ENCODE measurements at regions not wholly inside any gene's neighbourhood (a gene's known extent, or its start where the extent isn't known, plus 50 kb on each side); places are given as distances from the start of the nearest gene placed in this dataset.
"Not testable (repeated sequence)": the region's sequence is repeated elsewhere in the genome, so short reads cannot be mapped to it uniquely, and the experiment has no call there.

DNA sequence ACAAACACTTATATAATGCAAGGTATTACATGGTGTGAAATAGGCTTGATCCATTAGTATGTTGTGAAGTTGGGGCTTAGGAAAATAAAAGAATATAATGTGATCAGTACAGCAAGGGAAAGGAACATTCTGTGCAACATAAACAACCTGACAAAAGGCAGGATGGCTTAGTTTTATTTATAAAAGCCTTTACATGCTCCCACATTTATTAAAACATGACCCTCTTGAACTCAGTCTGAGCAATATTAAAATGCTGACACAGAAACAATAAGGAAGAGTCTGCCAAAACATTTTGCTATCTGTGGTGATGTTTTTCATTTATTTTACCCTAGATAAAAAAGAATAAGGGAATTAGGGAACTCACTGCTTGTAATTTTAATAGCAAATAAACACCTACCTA lies 519.7 kb downstream of the PCDH7 start:
- H3K27ac Mint-ChIP-seq = no peak overlapping the region
- ATAC-seq = no peak
- CTCF ChIA-PET = no interaction called here
- DNase-seq = no peak
- peaks cover 3% of the 10 kb centered on the region for H3K36me3 Mint-ChIP-seq (ENCODE audit: low read depth)
- no peak overlapping the region for H3K4me3 Mint-ChIP-seq
- intact Hi-C loops (cut with DNase I, micrococcal nuclease) = no loop called here
- no peaks in the 10 kb centered on the region for H3K27me3 Mint-ChIP-seq
- peaks cover 18% of the 10 kb centered on the region for H3K9me3 Mint-ChIP-seq (ENCODE audit: low read depth)
- no peaks in the 10 kb centered on the region for H3K4me1 Mint-ChIP-seq
- POLR2A ChIA-PET = no interaction called here

- Mint-ChIP-seq H3K36me3 (ENCODE audit: low read depth) (peaks cover 3% of the 10 kb centered on the region), H3K4me1 (no peaks in the 10 kb centered on the region), H3K9me3 (ENCODE audit: low read depth) (peaks cover 17% of the 10 kb centered on the region), H3K27me3 (no peaks in the 10 kb centered on the region), H3K27ac (no peak overlapping the region), H3K4me3 (no peak overlapping the region)
- DNase-seq (no peak), ATAC-seq (no peak)
- CTCF ChIA-PET = no interaction called here
- POLR2A ChIA-PET = no interaction called here
- intact Hi-C loops (cut with DNase I, micrococcal nuclease) = no loop called here
Observed at GRCh38 chr4:31241504-31242106, 521.4 kb downstream of the PCDH7 start.

GRCh38 chr4:31246856-31247255 lies 526.7 kb downstream of the PCDH7 start:
- no peak for ATAC-seq
- no peaks in the 10 kb centered on the region for H3K4me1 Mint-ChIP-seq

DNA sequence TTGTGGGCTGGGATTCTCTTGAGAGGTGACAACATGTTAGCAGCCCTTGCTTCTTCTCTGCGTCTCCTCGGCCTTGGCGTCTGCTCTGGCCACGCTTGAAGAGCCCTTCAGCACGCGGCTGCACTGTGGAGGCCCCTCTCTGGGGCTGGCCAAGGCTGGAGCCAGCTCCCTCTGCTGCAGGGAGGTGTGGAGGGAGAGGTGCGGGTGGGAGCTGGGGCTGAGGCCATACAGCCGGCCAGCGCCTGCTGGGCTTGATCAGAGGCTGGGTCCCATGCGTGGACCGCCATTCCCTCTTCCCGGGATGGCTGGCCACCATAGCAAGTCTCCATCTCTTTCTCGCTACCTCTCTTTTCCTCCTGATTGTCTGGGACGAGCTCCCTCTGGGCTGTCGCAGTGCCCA lies 539.0 kb downstream of the PCDH7 start:
- DNase-seq (no peak), ATAC-seq (no peak)
- intact Hi-C loops (cut with DNase I, micrococcal nuclease) = no loop called here
- Mint-ChIP-seq H3K9me3 (ENCODE audit: low read depth) (peaks cover 13% of the 10 kb centered on the region), H3K27me3 (no peaks in the 10 kb centered on the region), H3K4me1 (no peaks in the 10 kb centered on the region), H3K36me3 (ENCODE audit: low read depth) (no peaks in the 10 kb centered on the region), H3K4me3 (no peak overlapping the region), H3K27ac (no peak overlapping the region)
- ChIA-PET CTCF (no interaction called here), POLR2A (no interaction called here)

More at GRCh38 chr4:31246856-31247255, 526.7 kb downstream of the PCDH7 start:
- no peak for DNase-seq
- POLR2A ChIA-PET = no interaction called here
- CTCF ChIA-PET = no interaction called here
- no peak overlapping the region for H3K27ac Mint-ChIP-seq
- no peak overlapping the region for H3K4me3 Mint-ChIP-seq
- peaks cover 7% of the 10 kb centered on the region for H3K9me3 Mint-ChIP-seq (ENCODE audit: low read depth)
- H3K27me3 Mint-ChIP-seq = no peaks in the 10 kb centered on the region
- intact Hi-C loops (cut with DNase I, micrococcal nuclease) = no loop called here
- no peaks in the 10 kb centered on the region for H3K36me3 Mint-ChIP-seq (ENCODE audit: low read depth)

DNA sequence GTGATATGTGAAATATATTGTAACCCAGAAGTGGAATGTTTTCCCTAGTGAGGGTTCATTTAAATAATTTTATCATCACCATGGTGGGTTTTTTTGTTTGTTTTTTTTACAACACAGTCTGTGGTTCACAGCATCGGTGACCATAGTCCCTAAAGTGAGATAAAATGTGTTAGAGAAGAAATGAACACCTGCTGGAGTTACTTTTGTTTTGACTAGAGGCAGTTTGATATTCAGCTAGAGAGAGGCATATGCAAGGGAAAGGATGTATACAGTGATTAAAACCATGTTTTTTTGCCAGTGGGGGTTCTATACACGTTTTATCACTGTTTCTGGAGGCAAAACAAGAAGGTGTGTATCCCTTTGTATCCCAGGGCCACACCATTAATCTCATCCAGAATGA lies 541.5 kb downstream of the PCDH7 start:
- Mint-ChIP-seq H3K36me3 (ENCODE audit: low read depth) (no peaks in the 10 kb centered on the region), H3K9me3 (ENCODE audit: low read depth) (peaks cover 15% of the 10 kb centered on the region), H3K27me3 (no peaks in the 10 kb centered on the region), H3K4me1 (no peaks in the 10 kb centered on the region), H3K4me3 (no peak overlapping the region), H3K27ac (no peak overlapping the region)
- DNase-seq (no peak), ATAC-seq (no peak)
- ChIA-PET CTCF (no interaction called here), POLR2A (no interaction called here)
- intact Hi-C loops (cut with DNase I, micrococcal nuclease) = no loop called here

GRCh38 chr4:31266094-31266493 lies 545.9 kb downstream of the PCDH7 start:
- H3K27me3 Mint-ChIP-seq; H3K4me1 Mint-ChIP-seq; ATAC-seq; DNase-seq; H3K4me3 Mint-ChIP-seq; H3K9me3 Mint-ChIP-seq (ENCODE audit: low read depth); H3K27ac Mint-ChIP-seq; POLR2A ChIA-PET; intact Hi-C loops (cut with DNase I, micrococcal nuclease); H3K36me3 Mint-ChIP-seq (ENCODE audit: low read depth): not testable (repeated sequence)
- CTCF ChIA-PET = interaction anchor here (1.4 kb wide), 1 partner anchor 10 kb away, joined by 3 read pairs; no protein-coding TSS in a partner anchor

- no peak overlapping the region for H3K4me3 Mint-ChIP-seq
- no peaks in the 10 kb centered on the region for H3K4me1 Mint-ChIP-seq
- ATAC-seq (no peak), DNase-seq (no peak)
- intact Hi-C loops (cut with DNase I, micrococcal nuclease) = no loop called here
- H3K36me3 Mint-ChIP-seq (ENCODE audit: low read depth) = no peaks in the 10 kb centered on the region
- ChIA-PET POLR2A (no interaction called here), CTCF (no interaction called here)
- H3K27me3 Mint-ChIP-seq = no peaks in the 10 kb centered on the region
- no peak overlapping the region for H3K27ac Mint-ChIP-seq
- H3K9me3 Mint-ChIP-seq (ENCODE audit: low read depth) = peaks cover 2% of the 10 kb centered on the region
Observed at GRCh38 chr4:31272331-31273061, 552.3 kb downstream of the PCDH7 start.

- Mint-ChIP-seq H3K4me1 (no peaks in the 10 kb centered on the region), H3K36me3 (ENCODE audit: low read depth) (no peaks in the 10 kb centered on the region), H3K27me3 (no peaks in the 10 kb centered on the region), H3K4me3 (no peak overlapping the region), H3K9me3 (ENCODE audit: low read depth) (peaks cover 6% of the 10 kb centered on the region), H3K27ac (no peak overlapping the region)
- ChIA-PET CTCF (no interaction called here), POLR2A (no interaction called here)
- intact Hi-C loops (cut with DNase I, micrococcal nuclease) = no loop called here
- ATAC-seq (no peak), DNase-seq (no peak)
Observed at GRCh38 chr4:31275906-31276305, 555.7 kb downstream of the PCDH7 start.

DNA sequence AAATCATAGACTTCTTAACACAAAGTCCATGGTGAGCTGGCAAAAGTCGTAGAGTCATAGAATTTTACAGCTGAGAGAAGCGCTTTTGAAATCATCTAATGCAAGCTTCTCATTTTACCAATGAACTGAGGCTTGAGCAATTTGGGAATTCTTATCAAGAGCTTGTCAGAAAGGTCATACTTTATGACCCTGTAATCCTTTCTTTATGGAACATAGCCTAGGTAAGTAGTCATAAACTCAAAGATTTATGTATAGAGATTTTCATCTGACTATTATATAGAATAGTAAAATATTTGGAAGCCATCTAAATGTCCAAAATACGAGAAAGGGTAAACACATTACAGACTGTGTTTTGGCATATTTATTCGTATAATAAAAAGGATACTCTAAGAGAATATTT lies 563.5 kb downstream of the PCDH7 start:
- no peaks in the 10 kb centered on the region for H3K4me1 Mint-ChIP-seq
- no peak overlapping the region for H3K4me3 Mint-ChIP-seq
- no peak for DNase-seq
- H3K27ac Mint-ChIP-seq = no peak overlapping the region
- no peaks in the 10 kb centered on the region for H3K36me3 Mint-ChIP-seq (ENCODE audit: low read depth)
- no peak for ATAC-seq
- ChIA-PET POLR2A (no interaction called here), CTCF (interaction anchor here (1.0 kb wide), 1 partner anchor 175 kb away, joined by 3 read pairs; no protein-coding TSS in a partner anchor)
- H3K9me3 Mint-ChIP-seq (ENCODE audit: low read depth) = peaks cover 7% of the 10 kb centered on the region
- H3K27me3 Mint-ChIP-seq = no peaks in the 10 kb centered on the region
- intact Hi-C loops (cut with DNase I, micrococcal nuclease) = no loop called here

DNA sequence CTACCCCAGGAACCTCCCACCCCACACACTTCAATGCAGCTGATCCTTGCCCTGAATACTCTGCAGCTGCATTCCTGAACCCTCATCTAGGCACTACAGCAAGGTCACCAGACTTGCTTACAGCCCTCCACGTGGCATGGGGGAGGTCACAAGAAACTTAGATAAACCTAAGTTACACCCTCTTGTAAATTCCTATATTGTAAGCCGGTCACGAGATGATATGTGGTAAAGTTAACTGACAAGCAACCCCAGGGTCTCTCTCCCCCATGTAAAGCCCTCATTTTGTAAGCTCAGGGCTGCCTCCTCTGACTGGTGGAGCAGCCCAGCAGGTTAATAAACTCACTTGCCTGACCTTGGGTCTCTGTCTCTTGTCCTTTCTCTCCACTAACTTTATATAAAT lies 570.7 kb downstream of the PCDH7 start:
- Mint-ChIP-seq H3K27ac (no peak overlapping the region), H3K9me3 (ENCODE audit: low read depth) (peaks cover 4% of the 10 kb centered on the region), H3K36me3 (ENCODE audit: low read depth) (no peaks in the 10 kb centered on the region), H3K4me1 (no peaks in the 10 kb centered on the region), H3K4me3 (no peak overlapping the region), H3K27me3 (no peaks in the 10 kb centered on the region)
- POLR2A ChIA-PET = no interaction called here
- intact Hi-C loops (cut with DNase I, micrococcal nuclease) = no loop called here
- CTCF ChIA-PET = no interaction called here
- DNase-seq (no peak), ATAC-seq (no peak)

- H3K27me3 Mint-ChIP-seq = no peaks in the 10 kb centered on the region
- ChIA-PET CTCF (no interaction called here), POLR2A (no interaction called here)
- ATAC-seq = no peak
- no peaks in the 10 kb centered on the region for H3K4me1 Mint-ChIP-seq
- H3K36me3 Mint-ChIP-seq (ENCODE audit: low read depth) = no peaks in the 10 kb centered on the region
- H3K9me3 Mint-ChIP-seq (ENCODE audit: low read depth) = peaks cover 4% of the 10 kb centered on the region
- intact Hi-C loops (cut with DNase I, micrococcal nuclease) = no loop called here
- DNase-seq = no peak
- H3K4me3 Mint-ChIP-seq = no peak overlapping the region
- H3K27ac Mint-ChIP-seq = no peak overlapping the region
Observed at GRCh38 chr4:31291238-31291637, 571.1 kb downstream of the PCDH7 start.

DNA sequence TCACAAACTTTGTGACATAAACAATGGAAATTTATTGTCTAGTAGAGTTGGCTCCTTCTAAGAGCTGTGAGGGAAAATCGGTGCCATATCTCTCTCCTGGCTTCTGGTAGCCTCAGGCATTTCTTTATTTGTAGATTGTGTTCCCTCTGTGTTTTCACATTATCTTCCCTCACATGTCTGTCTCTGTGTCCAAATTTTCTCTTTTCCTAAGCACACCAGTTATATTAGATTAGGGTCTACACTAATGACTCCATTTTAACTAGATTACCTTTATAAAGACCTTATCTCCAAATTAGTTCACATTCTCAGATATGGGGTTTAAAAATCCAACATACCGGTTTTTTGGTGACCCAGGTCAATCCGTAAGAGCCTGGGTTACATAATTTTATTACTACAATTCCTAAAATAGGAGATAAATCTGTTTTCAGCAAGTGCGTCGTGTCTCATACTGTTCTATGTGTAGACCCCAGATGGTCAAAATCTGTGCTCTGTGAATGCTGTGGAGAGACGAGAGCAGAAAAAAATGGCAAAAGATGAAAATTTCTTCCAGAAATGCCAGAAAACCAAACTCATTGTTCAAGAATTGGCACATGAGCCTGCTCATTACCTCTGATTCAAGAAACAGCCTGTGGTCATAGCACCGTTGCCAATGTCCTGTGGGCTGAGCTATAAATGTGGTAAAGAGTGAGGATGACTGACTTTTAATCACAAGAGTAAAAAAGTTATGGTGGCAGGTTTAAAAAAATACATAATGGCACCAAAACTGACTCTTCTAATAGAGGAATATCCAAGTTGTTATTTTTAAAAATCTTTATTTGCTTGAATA lies 574.7 kb downstream of the PCDH7 start:
- POLR2A ChIA-PET = no interaction called here
- Mint-ChIP-seq H3K27ac (no peak overlapping the region), H3K4me1 (no peaks in the 10 kb centered on the region), H3K36me3 (ENCODE audit: low read depth) (no peaks in the 10 kb centered on the region), H3K9me3 (ENCODE audit: low read depth) (peaks cover 4% of the 10 kb centered on the region), H3K27me3 (no peaks in the 10 kb centered on the region), H3K4me3 (no peak overlapping the region)
- DNase-seq (no peak), ATAC-seq (no peak)
- CTCF ChIA-PET = no interaction called here
- intact Hi-C loops (cut with DNase I, micrococcal nuclease) = no loop called here
